Medulla oblongata (tissue), 1 donor: ENCODE measurements at regions not wholly inside any gene's neighbourhood (a gene's known extent, or its start where the extent isn't known, plus 50 kb on each side); places are given as distances from the start of the nearest gene placed in this dataset.
"Not testable (repeated sequence)": the region's sequence is repeated elsewhere in the genome, so short reads cannot be mapped to it uniquely, and the experiment has no call there.

Source experiments
- DNase-seq: peaks from one replicate; pipeline ENCODE4 v3.0.0-alpha.2; 2015; ENCODE audit errors: extremely low spot score

DNA sequence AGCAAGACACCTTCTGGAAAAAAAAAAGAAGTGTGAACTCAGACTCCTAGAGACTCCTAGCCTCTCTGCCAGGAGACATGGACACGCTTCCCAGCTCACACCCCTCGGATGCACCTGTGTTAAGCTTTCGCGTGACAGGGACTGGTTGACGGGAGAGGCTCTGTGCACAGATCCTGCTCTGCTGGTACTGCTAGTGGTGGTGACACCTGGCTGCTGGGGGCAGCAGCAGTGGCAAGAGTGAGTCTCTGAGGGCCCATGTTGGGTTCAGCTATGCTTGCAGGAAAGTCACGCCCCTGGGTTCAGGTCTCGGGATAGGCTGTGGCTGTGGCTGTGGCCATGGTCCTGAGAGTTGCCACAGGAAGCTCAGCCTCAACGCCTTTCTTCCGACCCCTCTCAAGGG, 81.1 kb downstream of the XRCC2 start:
- no peak for DNase-seq

DNA sequence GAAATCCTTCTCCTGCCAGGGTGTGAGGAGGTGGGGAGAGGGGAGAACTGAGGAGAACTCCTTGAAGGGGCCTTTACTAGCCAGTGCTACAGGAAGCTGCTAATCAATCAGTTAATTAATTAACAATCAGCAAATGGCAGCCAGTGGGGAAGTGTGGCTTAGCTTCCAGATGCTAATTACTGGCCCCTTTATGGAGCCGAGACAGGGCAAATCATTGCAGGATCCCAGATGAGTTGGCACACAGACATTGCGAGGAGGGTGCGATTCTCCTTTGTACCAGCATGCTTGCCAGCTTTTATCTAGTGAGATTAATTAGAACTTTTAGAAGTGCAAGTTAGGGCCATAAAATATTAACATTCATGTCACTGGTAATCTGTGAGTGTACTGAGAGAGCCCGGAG, 84.0 kb downstream of the XRCC2 start:
- DNase-seq: no peak

GRCh38 chr7:152590481-152590880, 85.5 kb downstream of the XRCC2 start:
- DNase-seq: no peak

DNA sequence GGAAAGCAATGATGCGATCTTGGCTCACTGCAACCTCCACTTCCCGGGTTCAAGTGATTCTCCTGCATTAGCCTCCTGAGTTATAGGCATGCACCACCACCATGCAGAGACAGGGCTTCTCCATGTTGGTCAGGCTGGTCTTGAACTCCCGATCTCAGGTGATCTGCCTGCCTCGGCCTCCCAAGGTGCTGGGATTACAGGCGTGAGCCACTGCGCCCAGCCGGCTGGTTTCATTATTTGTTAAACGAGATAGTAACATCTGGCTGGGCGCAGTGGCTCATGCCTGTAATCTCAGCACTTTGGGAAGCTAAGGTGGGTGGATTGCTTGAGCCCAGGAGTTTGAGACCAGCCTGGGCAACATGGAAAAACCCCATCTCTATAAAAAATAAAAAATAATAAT, 86.1 kb downstream of the XRCC2 start:
- DNase-seq: not testable (repeated sequence)

DNA sequence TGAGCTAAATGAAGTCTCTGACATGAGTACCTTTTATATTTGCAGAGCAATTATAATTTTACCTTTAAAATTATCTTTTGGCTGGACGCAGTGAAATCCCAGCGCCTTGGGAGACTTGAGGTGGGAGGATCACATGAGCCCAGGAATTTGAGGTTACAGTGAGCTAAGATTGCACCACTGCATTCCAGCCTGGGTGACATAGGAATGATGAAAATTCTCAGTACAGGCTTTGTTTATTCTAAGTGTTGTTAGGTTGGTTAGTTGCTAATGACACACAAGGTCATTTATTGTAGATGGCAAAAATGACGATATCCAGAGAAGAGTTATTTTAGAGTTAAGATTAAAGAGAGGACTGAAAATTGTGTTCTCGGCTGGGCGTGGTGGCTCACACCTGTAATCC, 87.6 kb downstream of the XRCC2 start:
- no peak for DNase-seq

GRCh38 chr7:152587366-152587765, 88.6 kb downstream of the XRCC2 start:
- no peak for DNase-seq

DNA sequence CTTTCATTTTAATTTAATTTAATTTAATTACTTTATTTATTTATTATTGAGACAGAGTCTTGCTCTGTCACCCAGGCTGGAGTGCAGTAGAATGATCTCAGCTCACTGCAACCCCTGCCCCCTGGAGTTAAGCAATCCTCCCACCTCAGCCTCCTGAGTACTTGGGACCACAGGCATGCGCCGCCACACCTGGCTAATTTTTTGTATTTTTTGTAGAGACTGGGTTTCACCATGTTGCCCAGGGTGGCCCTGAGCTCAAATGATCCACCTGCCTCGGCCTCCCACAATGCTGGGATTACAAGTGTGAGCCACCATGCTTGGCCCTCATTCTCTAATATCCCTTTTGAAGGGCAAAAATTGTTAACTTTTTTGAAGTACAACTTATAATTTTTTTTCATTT, 92.9 kb downstream of the XRCC2 start:
- no peak for DNase-seq

DNA sequence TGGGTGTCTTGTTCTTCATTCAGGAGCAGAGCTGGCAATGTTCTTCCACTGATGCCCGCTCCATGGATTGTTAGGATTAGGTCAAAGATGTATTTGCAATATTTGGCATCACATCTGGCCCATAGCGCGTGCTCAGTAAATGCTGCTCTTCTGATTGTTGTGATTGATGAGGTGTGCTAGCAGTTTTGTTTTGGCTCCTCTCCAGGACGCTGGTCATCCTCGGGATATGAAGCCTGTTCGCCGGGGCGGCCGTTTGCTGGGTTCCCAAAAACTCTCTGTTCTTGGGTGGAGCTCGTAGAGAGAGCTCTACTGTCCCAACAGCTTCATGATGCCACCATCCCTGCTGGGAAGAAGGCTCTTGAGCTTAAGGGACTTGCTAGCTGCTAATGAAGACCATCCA, 96.9 kb downstream of the XRCC2 start:
- DNase-seq: no peak

- DNase-seq: no peak
These were observed 98.6 kb downstream of the XRCC2 start for GRCh38 chr7:152577339-152577738.

DNA sequence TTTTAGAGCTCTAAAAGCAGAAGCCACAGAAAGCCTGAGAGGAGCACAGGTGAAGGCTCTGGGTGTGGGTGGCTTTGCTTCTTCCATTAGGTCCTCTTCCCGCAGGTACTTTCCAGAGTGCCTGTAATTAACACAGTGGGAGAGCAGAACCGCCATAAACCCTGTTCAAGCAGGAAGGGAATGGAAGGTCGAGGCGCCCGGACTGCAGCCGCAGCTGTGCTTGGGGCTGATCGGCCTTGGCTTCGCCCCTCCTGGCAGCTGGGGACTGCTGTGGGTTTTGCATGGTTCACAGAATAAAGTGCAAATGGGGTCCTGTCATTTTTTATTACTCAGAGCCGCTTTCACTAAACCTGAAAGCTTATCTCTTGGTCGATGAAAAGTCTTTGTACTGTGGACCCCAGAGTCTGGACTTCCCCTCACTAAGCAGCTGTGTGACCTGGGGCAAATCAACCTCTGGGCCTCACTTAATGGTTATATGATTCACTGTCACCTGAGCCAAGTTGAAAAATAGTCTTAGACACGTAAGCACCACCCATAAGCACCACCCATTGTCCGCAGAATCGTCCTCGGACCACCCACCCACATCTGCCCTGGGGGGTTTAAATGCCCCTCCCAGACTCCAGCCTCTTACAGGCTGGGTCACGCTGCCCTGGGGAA, 100.9 kb downstream of the XRCC2 start:
- DNase-seq: no peak

DNA sequence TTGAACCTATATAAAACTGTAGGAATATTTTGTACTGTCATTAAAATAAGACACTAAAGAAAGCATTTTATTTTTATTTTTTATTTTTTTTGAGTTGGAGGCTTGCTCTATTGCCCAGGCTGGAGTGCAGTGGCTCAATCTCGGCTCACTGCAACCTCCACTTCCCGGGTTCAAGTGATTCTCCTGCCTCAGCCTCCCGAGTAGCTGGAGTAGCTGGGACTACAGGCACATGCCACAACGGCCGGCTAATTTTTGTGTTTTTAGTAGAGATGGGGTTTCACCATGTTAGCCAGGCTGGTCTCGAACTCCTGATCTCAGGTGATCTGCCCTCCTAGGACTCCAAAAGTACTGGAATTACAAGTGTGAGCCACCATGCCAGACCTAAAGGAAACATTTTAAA, 102.8 kb downstream of the XRCC2 start:
- not testable (repeated sequence) for DNase-seq

DNA sequence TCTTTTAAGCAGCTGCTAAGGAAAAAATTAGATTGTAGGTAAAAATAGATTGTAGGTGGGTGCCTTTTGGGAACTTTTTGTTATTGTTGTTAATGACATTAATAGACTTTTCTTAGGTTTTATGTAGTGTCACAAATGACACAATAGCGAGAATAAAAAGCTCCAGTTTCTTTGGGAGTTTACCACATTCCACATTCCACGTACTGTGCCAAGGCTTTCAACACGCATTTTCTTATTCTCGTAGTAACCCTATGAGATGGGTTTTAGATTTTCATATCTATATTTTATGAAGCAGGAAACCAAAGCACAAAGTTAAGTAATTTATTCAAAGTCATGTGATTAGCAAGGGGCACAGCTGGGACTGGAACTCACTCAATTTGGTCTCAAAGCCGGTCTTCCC, 103.8 kb downstream of the XRCC2 start:
- no peak for DNase-seq

DNA sequence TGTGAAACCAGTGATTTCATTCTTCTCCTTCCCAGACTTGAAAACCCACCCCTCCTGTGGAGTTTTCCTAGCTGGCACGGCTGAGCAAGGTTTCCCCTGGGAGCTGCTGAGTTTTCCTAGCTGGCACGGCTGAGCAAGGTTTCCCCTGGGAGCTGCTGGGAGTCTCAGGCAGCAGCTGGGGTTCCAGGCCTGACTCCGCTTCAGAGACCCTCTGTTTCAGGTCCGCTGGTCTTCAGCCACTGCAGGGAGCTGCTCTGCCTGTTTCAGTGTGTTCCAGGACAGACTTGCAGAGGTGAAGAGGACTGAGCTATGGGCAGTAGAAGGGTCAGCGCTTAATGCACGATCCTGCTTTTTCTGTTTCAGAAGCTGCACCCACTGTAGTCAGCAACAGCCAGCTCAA, 104.9 kb downstream of the XRCC2 start:
- DNase-seq: no peak

- no peak for DNase-seq
These were observed 107.0 kb downstream of the XRCC2 start for GRCh38 chr7:152568972-152569371.

GRCh38 chr7:152565731-152566130, 110.2 kb downstream of the XRCC2 start:
- DNase-seq: no peak

DNA sequence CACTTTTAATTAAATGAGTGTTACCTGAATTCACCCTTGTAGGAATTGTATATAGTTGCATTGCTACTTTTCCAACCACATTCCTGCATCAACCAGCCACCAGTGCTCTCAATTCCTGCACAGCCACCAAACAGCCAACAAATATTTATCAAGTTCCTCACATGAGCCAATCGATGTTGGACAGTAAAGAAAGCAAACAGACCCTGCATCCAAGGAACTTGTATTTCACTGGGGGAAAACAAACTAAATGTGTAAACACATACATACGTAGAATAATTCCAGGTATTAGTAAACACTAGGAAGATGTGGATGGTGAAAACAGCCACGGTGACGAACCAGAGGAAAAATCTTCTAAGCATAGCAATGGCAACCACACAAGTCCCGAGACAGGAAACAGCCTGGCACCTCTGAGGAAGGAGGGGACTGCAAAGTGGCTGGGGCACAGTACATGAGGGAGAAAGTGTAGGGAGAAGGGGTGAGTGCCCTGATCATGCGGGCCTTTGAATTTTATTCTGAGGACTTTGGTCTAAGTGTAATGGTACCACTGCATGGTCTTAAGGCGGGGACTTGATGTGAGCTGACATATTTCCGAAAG, 111.2 kb downstream of the XRCC2 start:
- no peak for DNase-seq

GRCh38 chr7:152556013-152556755, 119.8 kb downstream of the XRCC2 start:
- DNase-seq: no peak

DNA sequence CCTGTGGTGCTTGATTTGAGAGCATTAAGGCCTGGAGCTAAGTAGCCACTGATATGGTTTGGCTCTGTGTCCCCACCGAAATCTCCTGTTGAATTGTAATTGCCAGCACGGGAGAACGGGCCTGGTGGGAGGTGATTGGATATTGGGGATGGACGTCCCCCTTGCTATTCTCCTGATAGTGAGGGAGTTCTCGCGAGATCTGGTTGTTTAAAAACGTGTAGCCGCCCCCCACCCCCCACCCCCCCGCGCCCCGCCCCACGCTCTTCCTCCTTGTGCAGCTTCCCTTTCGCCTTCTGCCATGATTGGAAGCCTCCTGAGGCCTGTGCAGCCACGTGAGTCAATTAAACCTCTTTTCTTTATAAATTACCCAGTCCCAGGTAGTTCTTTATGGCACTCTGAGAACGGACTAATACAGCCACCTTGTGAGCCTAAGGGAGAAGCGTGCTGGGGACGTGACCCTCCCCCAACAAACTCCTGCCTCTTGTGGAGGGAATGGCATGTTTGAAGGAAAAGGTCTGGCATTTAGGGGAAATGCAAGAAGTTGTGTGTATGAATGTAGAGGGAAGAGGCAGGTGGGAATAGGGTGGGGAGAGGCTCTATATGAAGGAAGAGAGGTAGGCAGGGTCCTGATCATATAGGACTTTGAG, 118.0 kb upstream of the KMT2C start:
- DNase-seq: no peak

DNA sequence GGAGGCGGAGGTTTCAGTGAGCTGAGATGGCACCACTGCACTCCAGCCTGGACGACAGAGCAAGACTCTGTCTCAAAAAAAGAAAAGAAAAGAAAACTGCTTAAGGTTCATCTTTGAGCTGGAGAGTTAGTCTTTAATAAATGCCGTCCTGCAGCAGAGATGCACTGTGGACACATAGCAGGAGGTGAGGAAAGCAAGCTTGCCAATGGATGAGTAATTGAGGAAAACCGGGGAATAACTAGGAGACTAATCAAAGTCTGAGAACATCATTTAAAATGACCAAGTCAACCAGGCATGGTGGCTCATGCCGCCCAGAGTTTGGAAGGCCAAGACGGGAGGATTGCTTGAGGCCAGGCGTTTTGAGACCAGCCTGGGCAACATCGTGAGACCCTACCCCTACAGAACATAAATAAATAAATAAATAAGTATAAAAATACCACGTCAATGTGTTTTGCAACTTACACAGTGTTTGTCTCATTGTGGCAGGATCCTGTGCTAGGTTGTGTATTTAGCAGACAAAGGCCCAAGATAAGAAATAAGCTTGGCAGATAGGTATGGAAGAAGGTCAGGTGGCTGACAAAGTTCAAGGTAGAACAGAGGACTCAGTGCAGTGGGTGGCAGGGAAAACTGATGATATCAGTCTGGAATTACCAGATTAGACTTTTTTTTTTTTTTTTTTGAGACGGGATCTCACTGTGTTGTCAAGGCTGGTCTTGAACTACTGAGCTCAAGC, 115.7 kb upstream of the KMT2C start:
- no peak for DNase-seq

- no peak for DNase-seq
These were observed 109.3 kb upstream of the KMT2C start for GRCh38 chr7:152544971-152545619.

GRCh38 chr7:152544481-152544927, 108.7 kb upstream of the KMT2C start:
- no peak for DNase-seq
